Tibial nerve (tissue), 4 donors: ENCODE measurements at regions not wholly inside any gene's neighbourhood (a gene's known extent, or its start where the extent isn't known, plus 50 kb on each side); places are given as distances from the start of the nearest gene placed in this dataset.

Source experiments
- DNase-seq, 2 donors: peaks; one replicate each; pipeline ENCODE4 v3.0.0-alpha.2; 2019; ENCODE audit warnings: low spot score in 2 of 2
- H3K27ac ChIP-seq, 4 donors: fragments of 200-600 bp; sonication (generic) in 3 of 4; one replicate each; pipeline ENCODE4 v1.5.1; 2017 to 2019; ENCODE audit warnings: mild to moderate bottlenecking in 1 of 4
- H3K27me3 ChIP-seq, 2 donors: fragments of 200-600 bp; sonication (generic) in 1 of 2; one replicate each; pipeline versions ENCODE4 v1.5.1 to v1.6.0; 2017 to 2019
- H3K36me3 ChIP-seq, 3 donors: fragments of 200-600 bp; sonication (generic); one replicate each; pipeline ENCODE4 v1.5.1; 2018 to 2019
- H3K4me1 ChIP-seq, 4 donors: fragments of 200-600 bp; sonication (generic) in 3 of 4; one replicate each; pipeline ENCODE4 v1.5.1; 2017 to 2019
- H3K4me3 ChIP-seq, 4 donors: fragments of 200-600 bp; sonication (generic) in 3 of 4; one replicate each; pipeline ENCODE4 v1.5.1; 2017 to 2019; ENCODE audit warnings: mild to moderate bottlenecking in 1 of 4, moderate library complexity in 1 of 4
- H3K9me3 ChIP-seq, 4 donors: fragments of 200-600 bp; sonication (generic) in 3 of 4; one replicate each; pipeline ENCODE4 v1.5.1; 2017 to 2019
- CTCF ChIP-seq, 5 experiments: fragments of 200-600 bp in 3 of 5; fragments of 450-650 bp in 2 of 5; sonication (generic) in 3 of 5; IDR thresholded peaks; one replicate each; pipeline ENCODE4 v1.5.1; 2016 to 2019; ENCODE audit warnings: antibody characterized with exemption in 5 of 5, mild to moderate bottlenecking in 3 of 5, moderate library complexity in 2 of 5
- EP300 ChIP-seq, 2 donors: sonication (generic); formaldehyde crosslinking; IDR thresholded peaks; one replicate each; pipeline ENCODE4 v1.6.1; 2017; ENCODE audit warnings: antibody characterized with exemption in 2 of 2, mild to moderate bottlenecking in 1 of 2
- POLR2A ChIP-seq, 2 donors: fragments of 450-650 bp; IDR thresholded peaks; one replicate each; pipeline ENCODE4 v1.6.1; 2017; ENCODE audit warnings: antibody characterized with exemption in 2 of 2, mild to moderate bottlenecking in 2 of 2, moderate library complexity in 2 of 2
- WGBS, 2 donors: methylation state at CpG; one replicate each; pipeline ENCODE4 v1.1.5; 2018; 5-methylcytosine and 5-hydroxymethylcytosine counted together

GRCh38 chr2:8168022-8168717, 513.7 kb upstream of the ID2 start:
- WGBS, 2 donors, result 88 to 92% methylated on average over 8 of the region's 8 CpGs
- Histone ChIP-seq H3K27me3 (no peaks in the 10 kb centered on the region), H3K27ac (no peak overlapping the region), H3K4me3 (no peak overlapping the region), H3K36me3 (no peaks in the 10 kb centered on the region), H3K4me1 (no peaks in the 10 kb centered on the region), H3K9me3 (no peaks in the 10 kb centered on the region)
- DNase-seq, result no peak
- TF ChIP-seq EP300 (IDR thresholded peaks at IDR 0.05) (no peak), CTCF (IDR thresholded peaks at IDR 0.05) (no peak), POLR2A (IDR thresholded peaks at IDR 0.05) (no peak)

GRCh38 chr2:8168876-8169424, 512.9 kb upstream of the ID2 start:
- H3K9me3 ChIP-seq, result no peaks in the 10 kb centered on the region
- no peaks in the 10 kb centered on the region for H3K4me1 ChIP-seq
- no peaks in the 10 kb centered on the region for H3K36me3 ChIP-seq
- WGBS, 2 donors, result 97 to 98% methylated on average over 2 of the region's 2 CpGs
- H3K4me3 ChIP-seq, result no peak overlapping the region
- H3K27me3 ChIP-seq, result no peaks in the 10 kb centered on the region
- TF ChIP-seq CTCF (IDR thresholded peaks at IDR 0.05), result no peak
- TF ChIP-seq POLR2A (IDR thresholded peaks at IDR 0.05), result no peak
- TF ChIP-seq EP300 (IDR thresholded peaks at IDR 0.05), result no peak
- no peak overlapping the region for H3K27ac ChIP-seq
- DNase-seq, result no peak

- WGBS, 2 donors, result 39 to 42% methylated on average over 3 of the region's 3 CpGs
- Histone ChIP-seq H3K4me3 (no peak overlapping the region), H3K27me3 (no peaks in the 10 kb centered on the region), H3K27ac (no peak overlapping the region), H3K9me3 (no peaks in the 10 kb centered on the region), H3K36me3 (no peaks in the 10 kb centered on the region), H3K4me1 (no peaks in the 10 kb centered on the region)
- DNase-seq, result no peak
- TF ChIP-seq CTCF (IDR thresholded peaks at IDR 0.05) (no peak), POLR2A (IDR thresholded peaks at IDR 0.05) (no peak), EP300 (IDR thresholded peaks at IDR 0.05) (no peak)
Observed at GRCh38 chr2:8169443-8169842, 512.4 kb upstream of the ID2 start.

GRCh38 chr2:8170552-8171327, 511.1 kb upstream of the ID2 start:
- TF ChIP-seq CTCF (IDR thresholded peaks at IDR 0.05) (no peak), EP300 (IDR thresholded peaks at IDR 0.05) (no peak), POLR2A (IDR thresholded peaks at IDR 0.05) (no peak)
- no peak for DNase-seq
- H3K9me3 ChIP-seq, result no peaks in the 10 kb centered on the region
- H3K27ac ChIP-seq, result no peak overlapping the region
- H3K4me3 ChIP-seq, result no peak overlapping the region
- no peaks in the 10 kb centered on the region for H3K4me1 ChIP-seq
- no peaks in the 10 kb centered on the region for H3K27me3 ChIP-seq
- 68 to 70% methylated on average over 7 of the region's 7 CpGs for WGBS, 2 donors
- H3K36me3 ChIP-seq, result no peaks in the 10 kb centered on the region

GRCh38 chr2:8171608-8172007, 510.2 kb upstream of the ID2 start:
- Histone ChIP-seq H3K27ac (no peak overlapping the region), H3K4me3 (no peak overlapping the region), H3K36me3 (no peaks in the 10 kb centered on the region), H3K9me3 (no peaks in the 10 kb centered on the region), H3K27me3 (no peaks in the 10 kb centered on the region), H3K4me1 (no peaks in the 10 kb centered on the region)
- DNase-seq, result no peak
- no peak for TF ChIP-seq POLR2A (IDR thresholded peaks at IDR 0.05)
- 46 to 57% methylated on average over 2 of the region's 2 CpGs for WGBS, 2 donors
